IMR-90 (cell line): ENCODE measurements at regions not wholly inside any gene's neighbourhood (a gene's known extent, or its start where the extent isn't known, plus 50 kb on each side); places are given as distances from the start of the nearest gene placed in this dataset.

Experiments used
- ELK1 ChIP-seq: fragments of 150-350 bp; IDR thresholded peaks from 2 replicates; pipeline ENCODE4 v1.6.1; 2016; ENCODE audit warnings: low read depth, mild to moderate bottlenecking, low read length, moderate library complexity, borderline replicate concordance
- POLR2A ChIP-seq: IDR thresholded peaks from 2 replicates; pipeline ENCODE4 v1.6.1; 2012; ENCODE audit warnings: mild to moderate bottlenecking, low read depth, low read length

- TF ChIP-seq POLR2A (no peak), ELK1 (no peak)
Observed at GRCh38 chr3:5888851-5889250, 701.3 kb downstream of the EDEM1 start.
